22Rv1 (cell line): ENCODE measurements at regions not wholly inside any gene's neighbourhood (a gene's known extent, or its start where the extent isn't known, plus 50 kb on each side); places are given as distances from the start of the nearest gene placed in this dataset.

Experiments used
- ZFX ChIP-seq: fragments of 450-650 bp; IDR thresholded peaks from 2 replicates; pipeline ENCODE4 v1.6.1; 2017; ENCODE audit warnings: antibody characterized with exemption, borderline replicate concordance
- TF ChIP-seq, protein P1 (sequence below): fragments of 450-650 bp; IDR thresholded peaks from 2 replicates; pipeline ENCODE4 v1.5.1; 2017; ENCODE audit warnings: mild to moderate bottlenecking

DNA sequence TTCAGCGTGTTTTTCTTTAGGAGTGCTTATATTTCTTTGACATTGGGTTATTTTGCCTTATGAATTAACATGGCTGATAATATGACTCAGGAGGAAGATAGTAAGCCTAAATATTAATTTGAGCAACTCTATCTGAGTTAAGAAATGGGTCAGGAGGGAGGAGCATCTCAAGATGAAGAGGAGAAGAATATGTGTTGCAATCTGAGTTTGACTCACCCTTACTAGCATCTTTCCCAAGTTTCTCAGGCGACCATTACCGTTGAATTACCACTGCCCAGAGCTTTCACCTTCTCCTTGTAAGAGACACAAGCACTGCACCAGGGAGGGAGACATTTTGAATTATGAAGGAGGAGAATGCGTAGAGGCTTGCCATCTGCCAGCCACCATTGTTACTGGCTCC lies 138.3 kb upstream of the MYRIP start:
- TF ChIP-seq, protein P1, sequence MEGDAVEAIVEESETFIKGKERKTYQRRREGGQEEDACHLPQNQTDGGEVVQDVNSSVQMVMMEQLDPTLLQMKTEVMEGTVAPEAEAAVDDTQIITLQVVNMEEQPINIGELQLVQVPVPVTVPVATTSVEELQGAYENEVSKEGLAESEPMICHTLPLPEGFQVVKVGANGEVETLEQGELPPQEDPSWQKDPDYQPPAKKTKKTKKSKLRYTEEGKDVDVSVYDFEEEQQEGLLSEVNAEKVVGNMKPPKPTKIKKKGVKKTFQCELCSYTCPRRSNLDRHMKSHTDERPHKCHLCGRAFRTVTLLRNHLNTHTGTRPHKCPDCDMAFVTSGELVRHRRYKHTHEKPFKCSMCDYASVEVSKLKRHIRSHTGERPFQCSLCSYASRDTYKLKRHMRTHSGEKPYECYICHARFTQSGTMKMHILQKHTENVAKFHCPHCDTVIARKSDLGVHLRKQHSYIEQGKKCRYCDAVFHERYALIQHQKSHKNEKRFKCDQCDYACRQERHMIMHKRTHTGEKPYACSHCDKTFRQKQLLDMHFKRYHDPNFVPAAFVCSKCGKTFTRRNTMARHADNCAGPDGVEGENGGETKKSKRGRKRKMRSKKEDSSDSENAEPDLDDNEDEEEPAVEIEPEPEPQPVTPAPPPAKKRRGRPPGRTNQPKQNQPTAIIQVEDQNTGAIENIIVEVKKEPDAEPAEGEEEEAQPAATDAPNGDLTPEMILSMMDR = no peak
- TF ChIP-seq ZFX = no peak
